ENCODE measurements at regions not wholly inside any gene's neighbourhood (a gene's known extent, or its start where the extent isn't known, plus 50 kb on each side); places are given as distances from the start of the nearest gene placed in this dataset.

DNA sequence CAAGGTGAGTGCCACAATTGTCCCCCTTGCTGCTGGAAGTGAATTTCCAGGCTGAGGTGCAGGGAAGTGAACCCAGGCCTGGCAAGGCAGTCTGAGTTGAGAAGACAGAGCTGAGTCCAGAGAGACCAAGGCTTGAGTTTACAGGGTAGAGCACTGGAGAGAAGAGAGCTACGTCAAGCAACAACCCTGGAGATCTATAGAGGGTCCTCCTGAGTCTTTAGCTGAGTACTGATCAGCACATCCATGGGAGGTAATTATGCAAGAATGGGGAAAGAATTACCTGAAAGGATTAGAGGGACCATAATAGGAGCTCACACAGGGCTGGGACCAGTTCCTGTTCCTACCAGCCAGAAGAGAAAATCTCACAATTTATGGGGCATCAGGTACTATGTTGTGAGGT, 190.7 kb downstream of the NEDD1 start:
- no peak for DNase-seq

DNA sequence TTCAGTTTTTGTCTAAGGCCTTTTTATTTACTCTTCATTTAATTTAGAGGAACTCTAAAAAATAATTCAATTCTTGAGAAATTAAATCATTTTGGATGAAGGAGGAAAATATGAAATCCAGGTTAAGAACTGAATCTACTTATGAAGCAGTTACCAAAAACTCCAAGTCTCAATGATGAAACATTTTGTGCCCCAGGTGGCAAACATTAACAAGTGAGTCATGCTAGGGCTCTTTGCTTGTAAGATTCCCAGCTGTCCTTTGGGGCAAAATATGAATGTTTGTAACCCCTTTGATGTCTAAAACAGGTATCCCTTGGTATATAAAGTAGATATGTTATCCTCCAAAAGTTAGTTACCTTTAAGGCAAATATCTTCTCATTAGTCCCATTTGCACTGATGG, 202.4 kb downstream of the NEDD1 start:
- DNase-seq: no peak

DNA sequence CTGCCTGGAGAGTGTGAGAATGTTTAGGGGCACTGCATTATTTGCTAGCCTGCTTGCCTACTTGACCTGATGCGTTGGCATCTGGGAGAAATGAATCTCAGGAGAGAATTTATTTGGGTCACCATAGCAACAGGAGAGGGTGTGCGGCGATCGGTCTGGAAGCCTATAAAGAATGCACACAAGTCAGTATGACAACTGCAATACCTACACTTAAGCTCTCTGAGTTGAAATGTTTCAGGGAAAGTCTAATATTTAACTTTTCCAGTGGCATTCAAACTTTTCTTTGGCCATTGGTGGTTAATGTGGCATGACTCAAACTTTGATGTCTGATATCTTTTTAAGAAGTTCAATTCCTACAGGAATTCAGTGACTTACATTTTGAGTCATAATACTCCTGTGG, 205.1 kb downstream of the NEDD1 start:
- no peak for DNase-seq

DNA sequence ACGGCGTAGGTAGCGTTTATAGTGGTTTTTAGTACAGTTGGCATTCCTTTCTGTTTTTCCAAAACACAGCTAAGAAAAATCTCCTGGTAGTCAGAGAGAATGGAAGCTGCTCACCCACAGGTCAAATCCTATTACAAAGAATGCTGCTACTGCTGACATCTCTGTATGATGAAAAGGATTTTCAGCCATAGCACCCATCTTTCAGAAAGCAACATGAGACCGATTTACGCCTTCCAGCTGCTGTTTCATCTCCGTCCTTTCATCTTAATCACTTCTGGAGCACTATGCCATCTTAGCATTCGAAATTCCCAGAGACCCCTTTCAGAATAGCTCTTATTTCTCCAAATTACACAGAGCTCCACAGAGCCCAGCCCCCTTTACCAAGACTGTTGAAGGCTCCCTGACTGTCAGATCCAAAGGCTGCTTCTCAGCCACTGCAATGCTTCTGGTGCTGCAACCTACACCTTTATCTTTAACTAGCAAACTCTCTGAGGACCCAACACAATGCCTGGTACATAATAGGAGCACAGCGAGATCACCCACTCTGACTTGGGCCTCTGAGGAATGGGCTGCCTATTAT, 211.8 kb downstream of the NEDD1 start:
- no peak for DNase-seq

DNA sequence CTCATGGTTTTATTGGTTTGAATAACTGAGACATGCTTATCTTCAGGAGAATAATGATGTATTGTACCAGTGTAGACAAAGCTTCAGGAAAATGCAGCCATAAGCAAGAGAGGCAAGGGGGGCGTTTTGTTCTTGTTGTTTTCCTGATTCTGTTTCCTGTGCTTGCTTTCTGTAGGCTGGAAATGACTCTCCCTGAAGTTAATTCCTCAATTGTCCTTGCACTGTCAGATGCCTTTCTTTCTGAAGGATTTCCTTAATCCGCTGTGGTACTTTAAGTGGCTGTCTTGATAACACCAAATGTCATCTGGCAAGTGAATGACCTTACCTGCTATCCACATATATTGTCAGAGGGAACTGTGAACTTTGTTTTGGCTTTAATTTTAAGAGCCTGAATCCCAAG, 220.0 kb downstream of the NEDD1 start:
- DNase-seq: no peak

DNA sequence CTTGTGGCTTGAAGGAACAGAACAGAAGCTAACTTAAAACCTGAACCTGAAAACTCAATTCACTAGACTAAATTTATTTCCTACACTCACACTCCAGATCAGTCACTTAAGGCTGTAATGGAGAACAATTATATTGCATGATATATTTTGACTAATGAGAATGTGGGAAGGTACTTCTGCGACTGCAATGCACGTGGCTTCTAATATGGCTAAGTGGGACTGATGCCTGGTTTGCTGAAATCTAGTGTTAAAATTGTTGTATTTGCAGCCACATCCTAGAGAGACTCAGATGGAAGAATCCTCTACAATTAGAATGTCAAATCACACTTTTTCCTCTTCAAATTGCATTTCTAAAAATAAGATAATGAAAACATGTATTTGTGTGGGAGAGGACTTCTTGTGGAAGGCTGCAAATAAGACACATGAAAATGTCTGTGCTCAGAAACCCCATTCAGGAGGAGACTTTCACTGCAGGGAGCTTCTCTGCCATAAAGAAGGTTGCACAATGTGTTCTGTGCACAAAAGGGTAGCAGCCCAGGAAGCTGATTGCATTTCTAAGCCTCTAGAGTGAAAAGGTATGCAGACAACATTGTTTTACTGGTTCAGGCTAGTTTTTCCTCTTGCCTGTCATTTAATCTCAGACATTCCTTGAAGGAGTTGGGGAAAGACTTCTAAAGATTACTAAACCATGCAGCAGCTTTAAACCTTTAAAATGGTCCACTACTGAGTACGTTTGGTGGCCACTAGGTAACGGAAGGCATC, 224.3 kb downstream of the NEDD1 start:
- DNase-seq: no peak

DNA sequence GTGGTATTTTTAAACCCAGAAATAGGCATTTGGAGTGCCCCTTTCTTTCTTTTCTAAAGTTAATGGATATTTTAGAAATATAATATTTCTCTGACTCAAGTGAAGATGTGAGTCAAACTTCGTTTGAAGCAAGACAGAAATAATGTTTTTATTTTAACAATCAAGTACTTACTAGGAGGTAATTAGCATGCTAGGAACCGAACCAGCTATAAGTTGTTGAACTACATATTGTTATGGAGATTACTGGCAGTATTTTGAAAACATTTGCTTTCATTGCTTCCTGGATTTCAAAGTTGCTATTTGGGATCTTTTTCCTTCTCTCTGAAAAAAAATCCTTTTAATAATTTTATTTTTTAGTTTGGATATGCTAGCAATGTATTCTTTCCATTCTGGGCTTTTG, 225.2 kb downstream of the NEDD1 start:
- DNase-seq: no peak

DNA sequence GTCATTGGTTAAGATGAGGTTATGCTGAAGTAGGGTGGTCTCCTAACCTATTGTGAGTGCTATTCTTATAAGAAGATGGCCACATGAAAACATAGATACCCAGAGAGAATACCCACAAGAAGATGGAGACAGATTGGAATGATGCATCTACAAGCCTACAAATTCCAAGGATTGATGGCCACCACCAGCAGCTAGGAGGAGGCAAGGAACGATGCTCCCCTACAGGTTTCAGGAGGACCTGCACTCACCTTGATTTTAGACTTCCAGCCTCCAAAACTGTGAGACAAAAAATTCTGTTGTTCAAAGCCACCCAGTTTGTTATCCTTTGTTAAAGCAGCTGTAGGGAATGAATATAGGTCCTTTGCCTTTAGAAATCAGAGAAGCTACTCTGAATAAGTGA, 227.4 kb downstream of the NEDD1 start:
- no peak for DNase-seq

DNA sequence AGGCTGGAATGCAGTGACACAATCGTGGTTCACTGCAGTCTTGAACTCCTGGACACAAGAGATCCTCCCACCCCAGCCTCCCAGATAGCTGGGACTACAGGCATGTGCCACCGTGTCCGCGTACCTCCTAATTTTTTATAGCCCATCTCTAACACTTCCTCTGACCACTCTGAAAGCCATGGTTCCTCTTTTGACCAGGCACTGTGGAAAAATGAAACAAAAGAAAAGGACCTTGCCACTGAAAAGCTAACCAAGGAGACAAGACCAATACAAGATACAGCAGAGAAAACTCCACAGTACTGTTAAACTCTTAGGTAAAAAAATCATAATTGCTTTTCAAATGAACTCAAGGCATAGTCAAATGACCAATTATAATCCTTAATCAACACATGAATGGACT, 233.3 kb downstream of the NEDD1 start:
- DNase-seq: no peak

DNA sequence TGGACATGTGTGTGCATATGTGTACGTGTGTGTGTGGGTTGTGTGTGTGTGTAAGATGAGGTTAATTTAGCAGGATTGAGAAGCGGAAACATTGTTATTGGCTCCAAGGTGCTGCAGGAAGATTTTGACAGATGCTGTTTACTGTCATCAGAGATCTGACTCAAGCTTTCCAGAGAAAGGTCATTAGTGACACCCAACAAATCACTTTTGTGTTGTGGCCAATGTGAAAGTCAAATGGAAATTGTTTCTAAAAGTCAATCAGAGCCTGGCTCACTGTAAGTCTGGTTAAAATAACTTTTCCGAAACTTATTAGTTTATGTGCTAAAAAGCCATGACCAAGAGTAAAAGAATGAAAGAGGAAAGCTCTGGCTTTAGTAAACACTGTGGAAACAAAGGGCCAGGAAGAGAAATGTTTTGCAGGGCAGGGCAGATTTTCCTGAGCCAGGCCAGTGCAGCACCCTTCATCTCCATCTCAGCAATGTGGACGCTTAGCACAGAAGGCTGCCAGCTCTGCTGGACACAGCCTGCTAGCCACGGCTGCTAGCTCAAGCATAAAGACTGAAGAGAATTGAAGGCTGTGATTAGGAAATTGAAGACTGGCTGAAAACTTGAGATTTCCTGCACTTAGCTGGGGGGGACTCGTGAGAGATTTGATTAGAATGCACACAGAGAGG, 235.8 kb downstream of the NEDD1 start:
- no peak for DNase-seq

DNA sequence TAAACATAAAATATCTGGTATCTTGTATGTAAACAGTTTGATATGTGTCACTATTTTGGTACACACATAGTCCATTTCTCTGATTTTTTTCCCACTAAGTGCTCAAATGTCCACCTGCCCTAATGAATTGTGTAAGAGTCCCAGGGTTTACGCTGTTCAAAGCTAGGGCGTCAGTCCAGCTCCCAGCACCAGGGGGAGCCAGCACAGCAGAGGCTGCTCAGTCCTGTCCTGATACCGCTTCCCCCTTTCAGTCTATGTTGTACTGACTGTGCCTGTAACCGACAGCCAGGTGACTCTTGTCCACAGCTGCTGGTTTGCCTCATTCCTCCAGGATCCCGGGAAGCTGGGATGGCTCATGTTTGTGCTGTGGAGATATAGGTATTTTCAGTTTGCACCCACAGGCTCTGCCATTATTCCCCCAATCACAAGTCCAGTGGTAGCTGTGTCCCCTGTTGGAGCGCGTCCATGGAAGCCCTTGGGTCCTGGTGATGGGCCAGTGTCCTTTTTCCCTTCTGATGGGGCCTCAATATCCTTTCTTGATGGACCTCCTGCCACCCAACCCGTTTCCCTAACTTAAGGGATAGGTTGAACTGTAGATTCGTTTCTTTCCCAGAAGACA, 242.0 kb downstream of the NEDD1 start:
- peak; percentile 44 for DNase-seq

DNA sequence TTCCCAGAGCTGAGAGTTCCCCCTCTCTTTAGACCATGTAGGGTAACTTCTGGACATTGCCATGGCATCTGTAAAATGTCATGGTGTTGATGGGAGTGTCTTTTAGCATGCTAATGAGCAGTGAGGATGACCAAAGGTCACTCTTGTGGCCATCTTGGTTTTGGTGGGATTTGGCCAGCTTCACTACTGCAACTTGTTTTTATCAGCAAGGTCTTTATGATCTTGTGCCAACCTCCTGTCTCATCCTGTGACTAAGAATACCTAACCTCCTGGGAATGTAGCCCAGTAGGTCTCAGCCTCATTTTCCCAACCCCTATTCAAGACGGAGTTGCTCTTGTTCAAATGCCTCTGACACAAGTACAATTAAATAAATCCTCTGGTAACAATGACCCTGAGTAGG, 244.4 kb downstream of the NEDD1 start:
- no peak for DNase-seq

DNA sequence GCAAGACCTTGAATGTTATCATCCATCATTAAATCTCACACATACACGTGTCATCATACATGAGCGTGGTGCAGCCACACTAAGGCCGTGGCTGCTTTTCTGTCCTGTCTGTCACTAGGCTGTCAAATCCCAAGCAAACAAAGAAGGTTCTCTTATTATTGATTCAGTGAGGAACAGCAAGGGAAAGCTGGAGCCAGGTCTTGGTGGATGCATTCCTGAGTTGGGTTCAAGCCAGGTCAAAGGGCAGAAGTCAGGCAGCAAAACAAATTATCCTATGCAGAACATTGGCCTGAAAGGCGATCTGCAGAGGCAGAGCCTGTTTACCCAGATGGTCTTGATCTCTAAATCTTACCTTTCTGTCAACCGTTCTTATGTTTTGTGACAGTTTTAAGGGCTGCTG, 252.3 kb downstream of the NEDD1 start:
- no peak for DNase-seq

DNA sequence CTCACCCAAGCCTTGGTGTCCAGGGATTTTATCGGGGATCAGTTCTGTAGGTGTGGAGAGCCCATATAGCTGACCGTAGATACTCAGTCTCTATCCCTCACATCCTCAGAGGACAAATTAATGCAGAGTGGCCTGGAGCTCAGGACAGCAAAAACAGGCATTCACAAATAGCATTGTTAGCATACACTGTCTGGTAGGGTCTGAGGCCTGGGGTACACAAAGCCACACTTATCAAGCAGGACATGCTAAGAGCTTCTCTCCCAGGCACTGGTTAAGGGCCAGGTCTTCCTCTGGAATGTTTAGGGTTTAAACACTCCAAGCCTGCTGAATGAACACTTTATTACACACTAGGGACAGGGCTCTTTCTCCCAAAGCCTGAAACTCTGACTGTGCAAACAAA, 253.2 kb downstream of the NEDD1 start:
- no peak for DNase-seq

DNA sequence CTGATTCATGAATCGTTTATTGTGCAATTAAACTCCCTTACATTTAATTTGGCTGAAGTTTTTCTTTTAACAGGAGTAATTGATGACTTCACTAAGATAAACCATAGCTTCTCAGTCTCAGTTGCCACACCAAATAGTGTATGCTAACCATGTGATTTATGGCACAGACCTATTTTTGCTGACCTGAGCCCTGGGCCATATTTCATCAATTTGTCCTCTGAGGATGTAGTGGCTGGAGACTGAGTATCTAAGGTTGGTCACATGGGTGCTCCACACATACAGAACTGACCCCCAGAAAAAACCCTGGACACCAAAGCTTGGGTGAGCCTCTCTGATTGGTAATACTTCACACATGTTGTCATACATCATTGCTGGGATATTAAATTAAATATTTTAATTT, 255.1 kb downstream of the NEDD1 start:
- no peak for DNase-seq

DNA sequence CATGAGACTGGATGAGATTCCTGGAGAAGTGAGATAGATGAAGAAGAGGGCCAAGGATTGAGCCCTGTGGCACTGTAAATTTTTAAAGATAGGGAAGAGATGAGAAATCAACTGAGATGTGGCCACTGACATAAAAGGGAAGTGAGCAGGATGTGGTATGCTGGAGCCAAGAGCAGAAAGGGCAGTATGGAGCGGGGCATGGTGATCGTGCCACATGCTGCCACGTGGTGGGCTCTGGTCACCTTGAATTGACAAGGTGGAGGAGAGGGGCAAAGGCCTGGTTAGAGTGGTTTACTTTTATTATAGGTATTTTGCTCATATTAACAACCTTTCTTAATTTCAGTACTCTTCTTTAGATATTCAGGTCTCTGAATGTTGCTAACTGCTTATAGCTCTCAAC, 257.9 kb downstream of the NEDD1 start:
- no peak for DNase-seq

DNA sequence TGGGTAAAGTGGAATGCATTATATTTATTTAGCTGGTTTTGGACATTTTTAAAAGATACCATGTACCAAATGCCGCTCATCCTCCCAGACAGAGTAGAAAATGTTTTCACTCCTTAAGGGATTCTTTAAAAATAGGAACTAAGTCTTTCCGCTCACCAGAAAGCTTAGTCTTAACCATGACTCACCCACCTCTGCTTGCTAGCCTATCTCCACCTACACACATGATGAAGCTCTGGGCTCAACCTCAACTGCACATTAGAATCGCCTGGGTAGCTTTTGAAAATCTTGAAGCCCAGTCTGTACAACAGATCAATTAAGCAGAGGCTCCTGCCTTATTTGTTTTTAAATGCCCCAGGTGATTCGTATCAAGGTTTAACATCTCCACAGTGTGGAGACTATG, 260.5 kb downstream of the NEDD1 start:
- DNase-seq: no peak

DNA sequence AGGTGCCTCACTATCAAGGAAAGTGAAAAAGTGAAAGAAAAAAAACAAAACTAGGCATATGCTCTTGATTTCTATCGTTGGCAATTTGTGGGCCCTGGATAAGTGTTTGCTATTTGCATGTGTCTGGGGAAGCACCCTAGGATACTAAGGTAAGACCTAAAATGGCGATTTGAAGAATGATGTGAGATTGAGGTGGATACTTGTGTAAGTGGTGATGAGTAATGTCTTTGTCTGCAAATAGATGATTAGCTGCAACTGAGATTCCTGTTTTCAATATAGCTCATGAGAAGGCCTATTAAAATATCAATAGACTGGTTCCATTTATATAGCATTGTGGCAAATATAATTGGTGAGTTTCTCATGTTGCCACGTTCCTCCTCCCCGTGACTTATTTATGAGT, 261.7 kb downstream of the NEDD1 start:
- no peak for DNase-seq

DNA sequence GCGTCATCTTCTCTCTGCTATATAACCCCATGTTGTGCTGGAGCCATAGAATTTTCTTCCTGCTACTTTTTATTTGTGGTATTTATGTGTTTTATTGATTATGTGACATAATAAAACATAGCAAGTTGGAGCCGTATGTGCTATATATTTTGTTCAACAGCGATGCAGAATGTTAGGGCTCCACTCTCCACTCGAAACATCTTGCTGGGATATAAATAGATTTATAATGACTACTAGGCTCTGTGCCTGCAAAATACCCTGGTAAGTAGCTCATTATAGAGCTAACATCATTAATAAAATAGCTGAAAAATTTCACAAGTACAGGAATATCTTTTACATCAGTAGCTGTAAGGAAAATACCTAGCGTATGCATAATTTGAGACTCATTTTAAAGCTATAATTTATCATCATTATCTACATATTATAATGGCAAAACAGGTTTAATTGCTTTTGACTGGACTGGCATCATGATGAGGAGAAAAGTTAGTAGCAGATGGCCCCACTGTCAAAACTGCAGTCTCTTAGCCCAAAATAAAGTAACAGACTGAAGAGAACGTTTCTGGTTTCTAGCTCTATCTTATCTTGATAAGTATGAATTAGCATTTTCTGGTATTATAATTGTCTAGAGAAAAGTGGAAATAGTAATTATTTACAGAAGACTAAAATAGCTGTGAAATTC, 263.0 kb downstream of the NEDD1 start:
- DNase-seq: no peak

DNA sequence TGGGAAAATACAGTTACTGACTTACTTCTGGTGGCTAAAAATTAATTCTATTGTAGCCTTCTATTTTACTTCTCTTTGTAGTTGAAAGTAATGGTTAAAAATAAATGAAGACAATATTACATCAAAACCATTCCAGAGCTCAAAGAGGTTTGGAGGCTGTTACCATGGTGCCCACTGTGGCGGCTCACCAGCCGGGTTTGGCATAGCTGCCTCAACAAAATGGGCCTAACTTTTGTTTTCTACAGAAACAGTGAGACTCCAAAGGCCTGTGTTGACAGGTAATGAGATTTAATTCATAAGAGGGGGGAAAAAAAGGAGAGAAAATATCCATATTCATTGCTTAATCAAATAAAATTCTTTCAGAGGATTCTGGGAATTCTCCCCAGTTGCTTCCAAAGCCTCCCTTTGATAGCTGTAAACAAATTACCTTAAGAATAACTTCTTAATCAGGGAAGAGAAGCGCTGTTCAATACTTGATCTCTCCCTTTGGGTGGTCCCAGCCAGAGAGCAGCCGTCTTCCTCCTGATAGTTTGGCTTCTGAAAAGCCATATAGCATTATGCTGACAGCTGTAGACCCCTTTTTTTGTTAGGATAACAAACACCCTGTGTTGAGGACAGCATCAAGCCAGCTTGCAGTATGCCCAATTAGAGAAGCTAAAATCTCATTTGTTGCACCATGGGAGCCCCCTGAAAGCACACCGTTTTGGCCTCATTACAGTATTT, 266.8 kb downstream of the NEDD1 start:
- no peak for DNase-seq

DNA sequence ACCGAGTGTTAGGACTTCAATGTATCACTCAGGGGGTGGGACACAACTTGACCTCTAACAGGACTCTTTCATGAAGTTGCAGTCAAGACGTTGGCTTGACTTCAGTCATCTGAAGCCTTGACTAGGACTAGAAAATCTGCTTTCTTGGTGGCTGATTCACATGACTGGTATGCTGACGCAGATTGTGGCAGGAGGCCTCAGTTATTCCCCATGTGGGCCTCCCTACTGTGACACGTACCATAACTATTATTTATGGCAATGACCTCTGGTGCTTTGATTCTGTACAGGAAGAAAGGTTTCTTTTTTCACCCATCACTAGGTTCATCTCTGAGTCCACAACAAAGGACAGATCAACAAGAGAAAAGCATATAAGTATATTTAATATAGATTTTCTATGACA, 270.4 kb downstream of the NEDD1 start:
- DNase-seq: no peak

DNA sequence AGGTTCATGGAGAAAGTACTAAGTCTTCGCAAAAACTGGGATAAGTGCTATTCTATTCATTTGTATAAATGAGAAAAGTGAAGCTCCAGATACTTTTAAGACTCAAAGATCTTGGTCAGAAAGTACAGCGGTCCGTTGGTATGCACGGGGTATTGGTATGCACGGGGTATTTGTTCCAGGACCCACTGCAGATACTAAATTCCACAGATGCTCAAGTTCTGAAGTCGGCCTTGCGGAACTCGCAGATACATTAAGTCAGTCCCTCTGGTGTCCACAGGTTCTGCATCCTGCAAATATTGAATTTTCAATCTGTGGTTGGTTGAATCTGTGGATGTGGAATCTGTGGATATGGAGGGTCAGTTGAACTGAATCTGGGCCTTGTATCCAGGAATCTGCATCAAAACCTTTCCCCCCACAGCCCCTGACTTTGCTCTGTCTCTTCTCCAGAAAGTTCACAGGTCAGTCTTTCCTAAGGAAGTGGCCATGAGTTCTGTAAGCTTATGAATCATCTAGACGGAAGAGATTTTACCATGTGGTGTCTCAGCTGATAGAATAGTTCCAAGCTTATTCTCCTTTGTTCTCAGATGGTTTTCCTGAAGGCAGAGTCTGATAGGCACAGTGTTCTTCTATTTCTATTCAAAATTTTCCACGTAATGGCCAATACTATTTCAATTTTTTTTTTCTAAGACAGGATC, 274.7 kb downstream of the NEDD1 start:
- no peak for DNase-seq

Measured in CD4-positive, alpha-beta T cell treated with Interleukin-21 for 1 hour (primary cell).